ENCODE measurements at regions not wholly inside any gene's neighbourhood (a gene's known extent, or its start where the extent isn't known, plus 50 kb on each side); places are given as distances from the start of the nearest gene placed in this dataset.

DNA sequence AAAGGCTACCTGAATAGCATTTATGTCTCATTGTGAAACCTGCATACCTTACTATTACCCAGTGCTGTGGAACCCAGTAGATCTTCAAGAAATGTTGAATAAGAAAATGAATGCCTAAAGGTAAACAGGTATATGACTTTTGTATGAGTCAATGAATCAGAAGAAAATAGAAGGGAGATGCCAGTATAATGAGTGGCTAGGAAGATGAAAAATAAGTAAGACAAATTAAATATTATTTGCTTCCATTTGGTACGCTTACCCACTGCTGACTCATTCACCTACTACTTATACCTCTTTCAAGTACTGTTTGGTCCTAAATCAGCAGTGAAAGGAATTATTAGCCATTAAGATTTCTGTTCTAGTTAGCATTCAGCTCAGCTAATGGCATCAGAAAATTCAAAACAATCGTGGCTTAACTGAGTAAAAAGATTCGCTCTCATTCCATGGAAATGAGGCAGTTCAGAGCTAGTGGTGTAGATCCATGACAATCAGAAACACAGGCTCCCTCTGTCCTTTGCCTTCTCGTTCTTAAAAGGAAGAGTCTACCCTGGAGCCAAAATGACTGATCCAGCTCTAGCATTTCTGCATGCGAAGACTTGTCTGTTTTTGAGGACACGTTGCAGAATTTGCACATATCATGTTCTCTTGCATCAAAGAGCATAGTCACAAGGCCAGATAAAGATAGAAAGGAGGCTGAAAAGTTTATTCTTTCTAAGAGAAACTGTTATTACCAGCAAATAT is 705.8 kb upstream of the USP15 start:
- intact Hi-C loops (cut with micrococcal nuclease): no loop called here
- Histone ChIP-seq H3K4me1 (replicated peaks in 1 of 2; ENCODE audit: control insufficient read depth in 2 of 2, insufficient read depth in 2 of 2, low read length in 2 of 2) (no peaks in the 10 kb centered on the region), H3K36me3 (ENCODE audit: control insufficient read depth, insufficient read depth, low read length) (no peaks in the 10 kb centered on the region), H3K79me2 (ENCODE audit: control insufficient read depth, insufficient read depth, low read length) (no peaks in the 10 kb centered on the region), H3K9me1 (ENCODE audit: control insufficient read depth, insufficient read depth, low read length) (no peaks in the 10 kb centered on the region), H3K4me3 (no peak overlapping the region), H3K9me3 (replicated peaks; ENCODE audit: control insufficient read depth, insufficient read depth, low read depth, low read length) (0 out of 2 replicates have a peak, but pooled peaks cover 3% of the 10 kb centered on the region), H3K27ac (ENCODE audit: extremely low read depth, low read depth, low read length) (no peak overlapping the region), H3K27me3 (ENCODE audit: control insufficient read depth in 2 of 2, insufficient read depth in 2 of 2, low read length in 2 of 2) (no peaks in the 10 kb centered on the region), H3K4me2 (ENCODE audit: insufficient read depth, low read length) (no peak overlapping the region), H4K20me1 (replicated peaks; ENCODE audit: control insufficient read depth, insufficient read depth, low read length) (no peaks in the 10 kb centered on the region), H3K9ac (ENCODE audit: insufficient read depth in 1 of 2, low read depth in 2 of 2, low read length in 2 of 2) (no peak overlapping the region), H2AFZ (ENCODE audit: low read depth, low read length) (no peak overlapping the region)
- no peak for DNase-seq (ENCODE audit: extremely low read depth in 1 of 4, low spot score in 3 of 4)
- 0% methylated on average over 6 of the region's 6 CpGs for WGBS (ENCODE audit: insufficient coverage, low coverage, missing lambda C conversion rate)
- ChIA-PET CTCF (ENCODE audit: low intra/inter-chr PET ratio) (no interaction called here), POLR2A (no interaction called here)
- TF ChIP-seq GABPB1 (CRISPR knock-in tag; IDR thresholded peaks at IDR 0.05) (no peak), GABPB2 (CRISPR knock-in tag; conservative IDR thresholded peaks at IDR 0.05) (no peak), TRIM28 (IDR thresholded peaks at IDR 0.05) (no peak), BRF1 (IDR thresholded peaks at IDR 0.05; ENCODE audit: borderline replicate concordance, extremely low read depth, insufficient read length) (no peak), ZNF23 (CRISPR knock-in tag; IDR thresholded peaks at IDR 0.05) (no peak), ZKSCAN3 (CRISPR knock-in tag; IDR thresholded peaks at IDR 0.05) (no peak), ZSCAN32 (CRISPR knock-in tag; IDR thresholded peaks at IDR 0.05) (no peak), NCOA6 (IDR thresholded peaks at IDR 0.05) (no peak)
- TF ChIP-seq, protein P1, sequence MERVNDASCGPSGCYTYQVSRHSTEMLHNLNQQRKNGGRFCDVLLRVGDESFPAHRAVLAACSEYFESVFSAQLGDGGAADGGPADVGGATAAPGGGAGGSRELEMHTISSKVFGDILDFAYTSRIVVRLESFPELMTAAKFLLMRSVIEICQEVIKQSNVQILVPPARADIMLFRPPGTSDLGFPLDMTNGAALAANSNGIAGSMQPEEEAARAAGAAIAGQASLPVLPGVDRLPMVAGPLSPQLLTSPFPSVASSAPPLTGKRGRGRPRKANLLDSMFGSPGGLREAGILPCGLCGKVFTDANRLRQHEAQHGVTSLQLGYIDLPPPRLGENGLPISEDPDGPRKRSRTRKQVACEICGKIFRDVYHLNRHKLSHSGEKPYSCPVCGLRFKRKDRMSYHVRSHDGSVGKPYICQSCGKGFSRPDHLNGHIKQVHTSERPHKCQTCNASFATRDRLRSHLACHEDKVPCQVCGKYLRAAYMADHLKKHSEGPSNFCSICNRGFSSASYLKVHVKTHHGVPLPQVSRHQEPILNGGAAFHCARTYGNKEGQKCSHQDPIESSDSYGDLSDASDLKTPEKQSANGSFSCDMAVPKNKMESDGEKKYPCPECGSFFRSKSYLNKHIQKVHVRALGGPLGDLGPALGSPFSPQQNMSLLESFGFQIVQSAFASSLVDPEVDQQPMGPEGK (CRISPR knock-in tag; IDR thresholded peaks at IDR 0.05; ENCODE audit: borderline replicate concordance): no peak
- TF ChIP-seq, protein P2, sequence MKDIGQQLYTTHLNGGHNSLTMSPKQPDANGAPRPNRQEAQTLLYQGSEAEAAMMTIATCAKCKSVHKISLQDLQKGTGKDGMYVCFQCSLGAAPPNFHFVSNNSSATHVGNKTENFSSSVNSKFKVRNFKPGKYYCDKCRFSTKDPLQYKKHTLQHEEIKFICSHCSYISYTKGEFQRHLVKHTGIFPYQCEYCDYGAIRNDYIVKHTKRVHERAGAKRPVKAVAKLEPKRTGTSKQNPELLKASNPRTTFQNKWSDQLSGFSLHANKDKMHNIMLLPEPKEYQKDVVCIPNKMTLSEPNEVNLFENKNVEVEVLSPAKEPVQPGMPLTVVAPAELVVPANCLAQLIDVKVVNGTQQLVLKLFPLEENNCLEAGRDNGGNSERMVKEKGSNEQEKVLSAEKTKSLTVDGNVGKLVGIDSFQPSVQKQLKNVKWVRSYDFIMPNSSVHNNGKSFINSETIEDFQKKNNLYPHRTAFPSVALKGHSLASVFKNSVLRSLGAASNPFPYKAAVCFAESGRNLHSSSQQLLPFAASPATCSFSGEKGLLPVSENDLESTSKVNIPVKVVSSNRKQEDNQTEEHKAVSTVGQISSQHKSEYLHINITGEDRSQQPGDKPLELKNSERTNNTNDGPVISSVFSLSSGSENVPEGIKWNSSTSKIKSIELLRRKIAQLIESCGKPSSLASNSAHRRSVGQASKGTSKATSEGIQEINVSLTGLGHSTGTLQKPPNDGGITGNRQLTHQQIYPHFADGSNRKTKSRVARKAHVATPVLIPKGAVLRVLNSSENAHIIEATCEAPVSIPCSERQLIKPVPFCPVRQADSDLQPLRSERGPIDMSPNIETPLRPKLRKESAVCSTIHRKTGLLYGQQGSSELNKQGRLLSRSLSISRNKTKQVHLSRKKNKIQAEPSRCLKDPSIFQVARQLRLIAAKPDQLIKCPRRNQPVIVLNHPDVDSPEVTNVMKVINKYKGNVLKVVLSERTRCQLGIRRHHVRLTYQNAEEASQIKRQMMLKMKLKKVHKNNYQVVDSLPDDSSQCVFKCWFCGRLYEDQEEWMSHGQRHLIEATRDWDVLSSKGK (CRISPR knock-in tag; IDR thresholded peaks at IDR 0.05): no peak
- no TSS peak for BruUV-seq (replicated peaks)
- in situ Hi-C loops (cut with MboI): no loop called here
- ATAC-seq: no peak
- FAIRE-seq: no peak

Data from K562 (cell line).